ENCODE measurements at regions not wholly inside any gene's neighbourhood (a gene's known extent, or its start where the extent isn't known, plus 50 kb on each side); places are given as distances from the start of the nearest gene placed in this dataset.

DNA sequence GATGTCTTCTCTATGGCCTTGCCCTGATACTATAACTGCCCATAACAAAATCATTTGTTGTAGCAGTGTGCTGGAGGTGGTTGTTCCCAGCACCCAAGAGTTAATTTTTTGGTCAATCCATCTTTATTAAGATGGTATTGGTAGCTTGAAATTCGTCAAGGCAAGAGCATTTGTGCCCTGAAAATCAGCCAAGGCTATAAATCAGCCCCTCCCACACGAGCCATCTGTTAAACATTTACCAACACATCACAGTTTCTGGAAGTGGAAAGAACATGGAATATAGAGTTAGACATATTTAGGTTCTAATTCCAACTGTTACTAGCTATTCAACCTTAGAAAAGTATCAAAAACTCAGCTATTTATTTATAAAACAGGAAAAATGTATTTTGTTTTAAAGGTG is 888.4 kb upstream of the GJE1 start:
- TF ChIP-seq EZH2 (IDR thresholded peaks at IDR 0.05) = no peak
- TF ChIP-seq, protein P1, sequence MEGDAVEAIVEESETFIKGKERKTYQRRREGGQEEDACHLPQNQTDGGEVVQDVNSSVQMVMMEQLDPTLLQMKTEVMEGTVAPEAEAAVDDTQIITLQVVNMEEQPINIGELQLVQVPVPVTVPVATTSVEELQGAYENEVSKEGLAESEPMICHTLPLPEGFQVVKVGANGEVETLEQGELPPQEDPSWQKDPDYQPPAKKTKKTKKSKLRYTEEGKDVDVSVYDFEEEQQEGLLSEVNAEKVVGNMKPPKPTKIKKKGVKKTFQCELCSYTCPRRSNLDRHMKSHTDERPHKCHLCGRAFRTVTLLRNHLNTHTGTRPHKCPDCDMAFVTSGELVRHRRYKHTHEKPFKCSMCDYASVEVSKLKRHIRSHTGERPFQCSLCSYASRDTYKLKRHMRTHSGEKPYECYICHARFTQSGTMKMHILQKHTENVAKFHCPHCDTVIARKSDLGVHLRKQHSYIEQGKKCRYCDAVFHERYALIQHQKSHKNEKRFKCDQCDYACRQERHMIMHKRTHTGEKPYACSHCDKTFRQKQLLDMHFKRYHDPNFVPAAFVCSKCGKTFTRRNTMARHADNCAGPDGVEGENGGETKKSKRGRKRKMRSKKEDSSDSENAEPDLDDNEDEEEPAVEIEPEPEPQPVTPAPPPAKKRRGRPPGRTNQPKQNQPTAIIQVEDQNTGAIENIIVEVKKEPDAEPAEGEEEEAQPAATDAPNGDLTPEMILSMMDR (IDR thresholded peaks at IDR 0.05) = no peak
